WTC11 (cell line): ENCODE measurements at regions not wholly inside any gene's neighbourhood (a gene's known extent, or its start where the extent isn't known, plus 50 kb on each side); places are given as distances from the start of the nearest gene placed in this dataset.

Source experiments
- ATAC-seq: fragments of 200-7000 bp; cut with Tn5 transposase; 2 replicates; pipeline ENCODE4 v1.10.0; 2021; ENCODE audit warnings: mild to moderate bottlenecking, moderate library complexity
- CTCF ChIA-PET: fragments of 300-600 bp; sonication (Branson Sonifier 250); formaldehyde crosslinking; loops from one replicate; lab custom pipeline; 2021; ENCODE audit warnings: antibody characterized with exemption; lab: Charles Lee
- POLR2A ChIA-PET: fragments of 350-600 bp; sonication (Branson Sonifier 250); formaldehyde crosslinking; loops from one replicate; lab custom pipeline; 2021; ENCODE audit warnings: antibody characterized with exemption; lab: Charles Lee
- DNase-seq: peaks from one replicate; pipeline ENCODE4 v3.0.0; 2021; ENCODE audit warnings: low spot score
- H3K27ac Mint-ChIP-seq: 2 replicates; pipeline ENCODE4 v1.8.0; 2021; ENCODE audit warnings: mixed read lengths
- H3K27me3 Mint-ChIP-seq: 2 replicates; pipeline ENCODE4 v1.8.0; 2021; ENCODE audit warnings: low read depth, mild to moderate bottlenecking, moderate library complexity, mixed read lengths
- H3K36me3 Mint-ChIP-seq: 2 replicates; pipeline ENCODE4 v1.8.0; 2021; ENCODE audit warnings: mixed read lengths
- H3K4me1 Mint-ChIP-seq: 2 replicates; pipeline ENCODE4 v1.8.0; 2022; ENCODE audit warnings: mixed read lengths
- H3K4me3 Mint-ChIP-seq: 2 replicates; pipeline ENCODE4 v1.8.0; 2021; ENCODE audit warnings: mild to moderate bottlenecking, moderate library complexity, mixed read lengths
- H3K9me3 Mint-ChIP-seq: 2 replicates; pipeline ENCODE4 v1.8.0; 2021; ENCODE audit warnings: mixed read lengths
- ARID4B ChIP-seq: sonication (generic); formaldehyde crosslinking; IDR thresholded peaks from 2 replicates; pipeline ENCODE4 v1.8.0; 2023; ENCODE audit warnings: missing genetic modification reagents, mild to moderate bottlenecking, borderline replicate concordance
- ATF2 ChIP-seq: sonication (generic); formaldehyde crosslinking; IDR thresholded peaks from 2 replicates; pipeline ENCODE4 v1.8.1; 2022; ENCODE audit warnings: low read depth, missing genetic modification reagents, borderline replicate concordance
- CREB1 ChIP-seq: sonication (generic); formaldehyde crosslinking; IDR thresholded peaks from 2 replicates; pipeline ENCODE4 v1.8.0; 2023; ENCODE audit warnings: mild to moderate bottlenecking, missing genetic modification reagents
- CREM ChIP-seq: sonication (generic); formaldehyde crosslinking; IDR thresholded peaks from 2 replicates; pipeline ENCODE4 v1.8.1; 2022; ENCODE audit warnings: mild to moderate bottlenecking, missing genetic modification reagents, moderate library complexity
- FOXJ3 ChIP-seq: sonication (generic); formaldehyde crosslinking; IDR thresholded peaks from 2 replicates; pipeline ENCODE4 v1.9.0; 2021; ENCODE audit warnings: missing genetic modification reagents, mild to moderate bottlenecking, borderline replicate concordance
- GTF2I ChIP-seq: fragments of 250-450 bp; sonication (Bioruptor Pico); conservative IDR thresholded peaks from 2 replicates; pipeline ENCODE4 v1.4.0; 2021; ENCODE audit warnings: mild to moderate bottlenecking
- HMGXB4 ChIP-seq: sonication (generic); formaldehyde crosslinking; IDR thresholded peaks from 2 replicates; pipeline ENCODE4 v1.8.1; 2023; ENCODE audit warnings: mild to moderate bottlenecking, moderate library complexity, missing genetic modification reagents
- NFATC4 ChIP-seq: fragments of 250-450 bp; sonication (Bioruptor Pico); IDR thresholded peaks from 2 replicates; pipeline ENCODE4 v1.9.0; 2021; ENCODE audit warnings: mild to moderate bottlenecking
- RELA ChIP-seq: sonication (generic); formaldehyde crosslinking; IDR thresholded peaks from 2 replicates; pipeline ENCODE4 v1.8.1; 2022; ENCODE audit warnings: missing genetic modification reagents, mild to moderate bottlenecking, borderline replicate concordance
- SOX15 ChIP-seq: fragments of 250-450 bp; sonication (Bioruptor Pico); IDR thresholded peaks from 2 replicates; pipeline ENCODE4 v1.9.0; 2021; ENCODE audit warnings: mild to moderate bottlenecking
- TP53 ChIP-seq: sonication (generic); formaldehyde crosslinking; IDR thresholded peaks from 2 replicates; pipeline ENCODE4 v1.8.1; 2023; ENCODE audit warnings: mild to moderate bottlenecking, missing genetic modification reagents
- ZNF671 ChIP-seq: fragments of 250-450 bp; sonication (Bioruptor Pico); IDR thresholded peaks from 2 replicates; pipeline ENCODE4 v1.8.0; 2021; ENCODE audit warnings: mild to moderate bottlenecking
- TF ChIP-seq, protein P1 (sequence below): fragments of 250-450 bp; sonication (Bioruptor Pico); IDR thresholded peaks from 2 replicates; pipeline ENCODE4 v1.9.0; 2021; ENCODE audit warnings: mild to moderate bottlenecking, borderline replicate concordance
- TF ChIP-seq, protein P2 (sequence below): fragments of 250-450 bp; sonication (Bioruptor Pico); IDR thresholded peaks from 2 replicates; pipeline ENCODE4 v1.9.0; 2021; ENCODE audit warnings: moderate library complexity, mild to moderate bottlenecking, inconsistent platforms, borderline replicate concordance
- TF ChIP-seq, protein P3 (sequence below): sonication (generic); formaldehyde crosslinking; IDR thresholded peaks from 2 replicates; pipeline ENCODE4 v1.8.1; 2022; ENCODE audit warnings: mild to moderate bottlenecking, missing genetic modification reagents, moderate library complexity, borderline replicate concordance
- TF ChIP-seq, protein P4 (sequence below): fragments of 200-600 bp; IDR thresholded peaks from 2 replicates; pipeline ENCODE4 v1.8.0; 2022; ENCODE audit warnings: antibody characterized with exemption

- ChIA-PET POLR2A (no interaction called here), CTCF (no interaction called here)
- DNase-seq (no peak), ATAC-seq (no peak)
- H3K4me1 Mint-ChIP-seq, result no peaks in the 10 kb centered on the region
- H3K27ac Mint-ChIP-seq, result no peak overlapping the region
- H3K9me3 Mint-ChIP-seq, result no peaks in the 10 kb centered on the region
- H3K4me3 Mint-ChIP-seq, result no peak overlapping the region
- no peaks in the 10 kb centered on the region for H3K27me3 Mint-ChIP-seq
- no peaks in the 10 kb centered on the region for H3K36me3 Mint-ChIP-seq
- TF ChIP-seq, protein P1, sequence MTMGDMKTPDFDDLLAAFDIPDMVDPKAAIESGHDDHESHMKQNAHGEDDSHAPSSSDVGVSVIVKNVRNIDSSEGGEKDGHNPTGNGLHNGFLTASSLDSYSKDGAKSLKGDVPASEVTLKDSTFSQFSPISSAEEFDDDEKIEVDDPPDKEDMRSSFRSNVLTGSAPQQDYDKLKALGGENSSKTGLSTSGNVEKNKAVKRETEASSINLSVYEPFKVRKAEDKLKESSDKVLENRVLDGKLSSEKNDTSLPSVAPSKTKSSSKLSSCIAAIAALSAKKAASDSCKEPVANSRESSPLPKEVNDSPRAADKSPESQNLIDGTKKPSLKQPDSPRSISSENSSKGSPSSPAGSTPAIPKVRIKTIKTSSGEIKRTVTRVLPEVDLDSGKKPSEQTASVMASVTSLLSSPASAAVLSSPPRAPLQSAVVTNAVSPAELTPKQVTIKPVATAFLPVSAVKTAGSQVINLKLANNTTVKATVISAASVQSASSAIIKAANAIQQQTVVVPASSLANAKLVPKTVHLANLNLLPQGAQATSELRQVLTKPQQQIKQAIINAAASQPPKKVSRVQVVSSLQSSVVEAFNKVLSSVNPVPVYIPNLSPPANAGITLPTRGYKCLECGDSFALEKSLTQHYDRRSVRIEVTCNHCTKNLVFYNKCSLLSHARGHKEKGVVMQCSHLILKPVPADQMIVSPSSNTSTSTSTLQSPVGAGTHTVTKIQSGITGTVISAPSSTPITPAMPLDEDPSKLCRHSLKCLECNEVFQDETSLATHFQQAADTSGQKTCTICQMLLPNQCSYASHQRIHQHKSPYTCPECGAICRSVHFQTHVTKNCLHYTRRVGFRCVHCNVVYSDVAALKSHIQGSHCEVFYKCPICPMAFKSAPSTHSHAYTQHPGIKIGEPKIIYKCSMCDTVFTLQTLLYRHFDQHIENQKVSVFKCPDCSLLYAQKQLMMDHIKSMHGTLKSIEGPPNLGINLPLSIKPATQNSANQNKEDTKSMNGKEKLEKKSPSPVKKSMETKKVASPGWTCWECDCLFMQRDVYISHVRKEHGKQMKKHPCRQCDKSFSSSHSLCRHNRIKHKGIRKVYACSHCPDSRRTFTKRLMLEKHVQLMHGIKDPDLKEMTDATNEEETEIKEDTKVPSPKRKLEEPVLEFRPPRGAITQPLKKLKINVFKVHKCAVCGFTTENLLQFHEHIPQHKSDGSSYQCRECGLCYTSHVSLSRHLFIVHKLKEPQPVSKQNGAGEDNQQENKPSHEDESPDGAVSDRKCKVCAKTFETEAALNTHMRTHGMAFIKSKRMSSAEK, result no peak
- TF ChIP-seq CREB1 (CRISPR knock-in tag) (no peak), RELA (no peak), ZNF671 (CRISPR knock-in tag) (no peak), CREM (no peak), ARID4B (no peak), ATF2 (CRISPR knock-in tag) (no peak), NFATC4 (CRISPR knock-in tag) (no peak), FOXJ3 (CRISPR knock-in tag) (no peak), SOX15 (CRISPR knock-in tag) (no peak), GTF2I (no peak), HMGXB4 (CRISPR knock-in tag) (no peak), TP53 (CRISPR knock-in tag) (no peak)
- TF ChIP-seq, protein P2, sequence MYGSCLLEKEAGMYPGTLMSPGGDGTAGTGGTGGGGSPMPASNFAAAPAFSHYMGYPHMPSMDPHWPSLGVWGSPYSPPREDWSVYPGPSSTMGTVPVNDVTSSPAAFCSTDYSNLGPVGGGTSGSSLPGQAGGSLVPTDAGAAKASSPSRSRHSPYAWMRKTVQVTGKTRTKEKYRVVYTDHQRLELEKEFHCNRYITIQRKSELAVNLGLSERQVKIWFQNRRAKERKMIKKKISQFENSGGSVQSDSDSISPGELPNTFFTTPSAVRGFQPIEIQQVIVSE, result no peak
- TF ChIP-seq, protein P3, sequence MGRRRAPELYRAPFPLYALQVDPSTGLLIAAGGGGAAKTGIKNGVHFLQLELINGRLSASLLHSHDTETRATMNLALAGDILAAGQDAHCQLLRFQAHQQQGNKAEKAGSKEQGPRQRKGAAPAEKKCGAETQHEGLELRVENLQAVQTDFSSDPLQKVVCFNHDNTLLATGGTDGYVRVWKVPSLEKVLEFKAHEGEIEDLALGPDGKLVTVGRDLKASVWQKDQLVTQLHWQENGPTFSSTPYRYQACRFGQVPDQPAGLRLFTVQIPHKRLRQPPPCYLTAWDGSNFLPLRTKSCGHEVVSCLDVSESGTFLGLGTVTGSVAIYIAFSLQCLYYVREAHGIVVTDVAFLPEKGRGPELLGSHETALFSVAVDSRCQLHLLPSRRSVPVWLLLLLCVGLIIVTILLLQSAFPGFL (CRISPR knock-in tag), result no peak
- TF ChIP-seq, protein P4, sequence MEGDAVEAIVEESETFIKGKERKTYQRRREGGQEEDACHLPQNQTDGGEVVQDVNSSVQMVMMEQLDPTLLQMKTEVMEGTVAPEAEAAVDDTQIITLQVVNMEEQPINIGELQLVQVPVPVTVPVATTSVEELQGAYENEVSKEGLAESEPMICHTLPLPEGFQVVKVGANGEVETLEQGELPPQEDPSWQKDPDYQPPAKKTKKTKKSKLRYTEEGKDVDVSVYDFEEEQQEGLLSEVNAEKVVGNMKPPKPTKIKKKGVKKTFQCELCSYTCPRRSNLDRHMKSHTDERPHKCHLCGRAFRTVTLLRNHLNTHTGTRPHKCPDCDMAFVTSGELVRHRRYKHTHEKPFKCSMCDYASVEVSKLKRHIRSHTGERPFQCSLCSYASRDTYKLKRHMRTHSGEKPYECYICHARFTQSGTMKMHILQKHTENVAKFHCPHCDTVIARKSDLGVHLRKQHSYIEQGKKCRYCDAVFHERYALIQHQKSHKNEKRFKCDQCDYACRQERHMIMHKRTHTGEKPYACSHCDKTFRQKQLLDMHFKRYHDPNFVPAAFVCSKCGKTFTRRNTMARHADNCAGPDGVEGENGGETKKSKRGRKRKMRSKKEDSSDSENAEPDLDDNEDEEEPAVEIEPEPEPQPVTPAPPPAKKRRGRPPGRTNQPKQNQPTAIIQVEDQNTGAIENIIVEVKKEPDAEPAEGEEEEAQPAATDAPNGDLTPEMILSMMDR, result no peak
Measured at GRCh38 chr9:29969856-29970647, 2396.8 kb upstream of the C9orf72 start.
